CD4-positive, alpha-beta T cell treated with Interleukin-15 for 4 hours (primary cell): ENCODE measurements at regions not wholly inside any gene's neighbourhood (a gene's known extent, or its start where the extent isn't known, plus 50 kb on each side); places are given as distances from the start of the nearest gene placed in this dataset.

Experiments
- DNase-seq: peaks from one replicate; pipeline ENCODE4 v3.0.0-alpha.2; 2020; ENCODE audit warnings: low spot score

DNA sequence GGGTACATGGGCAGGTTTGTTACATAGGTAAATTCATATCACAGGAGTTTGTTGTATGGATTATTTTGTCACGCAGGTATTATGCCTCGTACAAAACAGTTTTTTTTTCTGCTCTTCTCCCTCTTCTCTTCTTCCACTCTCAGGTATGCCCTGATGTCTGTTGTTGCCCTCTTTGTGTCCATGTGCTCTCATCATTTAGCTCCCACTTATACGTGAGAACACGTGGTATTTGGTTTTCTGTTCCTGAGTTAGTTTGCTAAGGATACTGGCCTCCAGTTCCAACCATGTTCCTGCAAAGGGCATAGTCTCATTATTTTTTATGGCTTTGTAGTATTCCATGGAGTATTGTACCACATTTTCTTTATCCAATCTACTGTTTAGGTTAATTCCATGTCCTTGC lies 65.7 kb downstream of the UNC5CL start:
- DNase-seq: no peak

DNA sequence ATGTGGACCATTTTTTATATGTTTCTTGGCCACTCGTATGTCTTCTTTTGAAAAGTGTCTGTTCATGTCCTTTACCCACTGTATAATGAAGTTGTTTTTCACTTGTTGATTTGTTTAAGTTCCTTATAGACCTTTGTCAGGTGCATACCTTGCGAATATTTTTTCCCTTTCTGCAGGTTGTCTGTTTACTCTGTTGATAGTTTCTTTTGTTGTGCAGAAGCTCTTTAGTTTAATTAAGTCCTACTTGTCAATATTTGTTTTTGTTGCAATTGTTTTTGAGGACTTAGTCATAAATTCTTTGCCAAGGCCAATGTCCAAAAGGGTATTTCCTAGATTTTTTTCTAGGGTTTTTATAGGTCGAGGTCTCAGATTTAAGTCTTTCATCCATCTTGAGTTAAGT lies 66.2 kb downstream of the UNC5CL start:
- no peak for DNase-seq

DNA sequence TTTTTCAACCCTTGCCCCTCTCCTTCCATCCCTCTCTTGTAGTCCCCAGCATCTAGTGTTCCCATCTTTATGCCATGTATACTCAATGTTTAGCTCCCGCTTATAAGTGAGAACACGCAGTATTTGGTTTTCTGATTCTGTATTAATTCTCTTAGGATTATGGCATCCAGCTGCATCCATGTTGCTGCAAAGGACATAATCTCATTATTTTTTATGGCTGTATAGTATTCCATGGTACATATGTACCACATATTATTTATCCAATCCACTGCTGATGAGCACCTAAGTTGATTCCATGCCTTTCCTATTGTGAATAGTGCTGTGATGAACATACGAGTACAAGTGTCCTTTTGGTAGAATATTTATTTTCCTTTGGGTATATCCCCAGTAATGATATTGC lies 66.8 kb downstream of the UNC5CL start:
- DNase-seq: no peak

DNA sequence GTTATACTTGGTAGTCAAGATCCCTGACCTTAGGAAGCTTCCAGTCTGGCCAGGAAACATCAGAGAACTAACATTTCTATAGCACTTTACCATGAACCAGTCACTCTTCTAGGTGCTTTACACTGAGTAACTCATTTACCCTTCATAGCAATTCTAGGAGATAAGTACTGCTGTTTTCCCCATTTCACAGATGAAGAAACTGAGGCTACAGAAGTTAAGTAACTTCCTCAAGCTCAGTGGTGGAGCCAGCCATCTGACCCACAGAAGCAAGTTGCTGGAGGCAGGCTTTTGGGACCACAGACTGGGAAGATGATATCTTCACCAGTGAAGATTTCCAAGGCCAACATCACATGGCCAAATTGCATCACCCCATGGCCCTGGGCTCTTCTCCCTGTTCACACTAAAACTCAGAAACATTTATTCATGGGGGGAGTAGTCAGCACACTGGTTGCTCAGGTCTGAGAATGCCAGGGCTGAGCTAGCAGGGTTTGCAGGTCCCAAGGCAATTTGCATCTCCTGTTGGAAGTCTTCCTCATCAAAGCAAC lies 70.3 kb downstream of the UNC5CL start:
- no peak for DNase-seq

DNA sequence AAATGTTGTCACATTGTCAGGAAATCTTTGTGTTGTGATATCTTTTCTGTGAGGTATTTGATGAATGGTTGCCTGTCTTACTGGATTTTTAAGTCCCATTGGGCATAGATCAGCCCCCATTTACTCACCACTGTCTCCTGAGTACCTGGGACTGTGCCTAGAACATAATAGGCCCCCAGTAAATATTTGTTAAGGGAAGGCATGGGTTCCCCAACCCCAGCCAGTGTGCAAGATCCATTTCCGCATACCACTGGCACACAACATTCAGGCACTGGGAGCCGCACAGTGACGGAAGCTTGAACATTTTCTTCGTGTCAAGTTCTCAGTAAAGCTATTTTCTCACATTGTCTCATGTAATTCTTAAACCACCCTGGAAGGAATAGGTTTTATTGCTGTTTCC lies 72.2 kb downstream of the UNC5CL start:
- DNase-seq: no peak

DNA sequence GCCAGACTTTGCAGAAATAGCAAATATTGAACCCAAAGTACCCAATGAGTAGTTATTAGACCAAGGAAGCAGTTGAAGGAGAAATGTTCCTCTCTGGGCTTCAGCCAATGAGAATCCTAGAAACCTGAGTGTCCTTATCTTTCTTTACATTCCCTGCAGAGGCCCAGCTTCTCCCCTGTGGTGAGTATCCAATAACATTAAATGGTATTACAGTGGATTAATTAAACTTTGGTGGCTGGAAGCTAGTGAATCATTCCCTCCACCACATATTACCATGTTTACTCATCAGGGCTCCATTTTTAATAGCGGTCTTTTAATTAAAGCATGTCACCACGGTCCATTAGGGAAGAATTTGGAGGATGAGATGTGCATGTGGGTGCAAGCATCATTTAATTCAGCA lies 74.0 kb downstream of the UNC5CL start:
- DNase-seq: no peak

DNA sequence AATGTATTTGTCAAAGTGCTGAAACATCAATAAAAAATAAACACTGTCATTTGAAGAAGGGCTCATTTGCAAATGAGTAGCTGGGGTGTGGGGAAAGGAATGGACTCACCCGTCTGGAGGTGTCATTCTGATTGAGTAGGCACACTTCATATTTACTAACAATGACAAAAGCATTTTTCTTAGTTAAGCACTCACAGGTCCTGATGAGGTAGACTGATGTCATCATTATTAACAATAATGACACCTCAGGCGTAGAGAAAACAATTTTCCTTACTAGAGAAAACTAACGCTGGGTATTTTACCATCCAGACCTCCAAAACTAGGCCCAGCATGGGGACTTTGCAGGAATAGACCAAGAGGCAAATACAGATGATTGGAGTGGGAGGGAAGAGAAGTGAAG lies 76.0 kb downstream of the UNC5CL start:
- no peak for DNase-seq

DNA sequence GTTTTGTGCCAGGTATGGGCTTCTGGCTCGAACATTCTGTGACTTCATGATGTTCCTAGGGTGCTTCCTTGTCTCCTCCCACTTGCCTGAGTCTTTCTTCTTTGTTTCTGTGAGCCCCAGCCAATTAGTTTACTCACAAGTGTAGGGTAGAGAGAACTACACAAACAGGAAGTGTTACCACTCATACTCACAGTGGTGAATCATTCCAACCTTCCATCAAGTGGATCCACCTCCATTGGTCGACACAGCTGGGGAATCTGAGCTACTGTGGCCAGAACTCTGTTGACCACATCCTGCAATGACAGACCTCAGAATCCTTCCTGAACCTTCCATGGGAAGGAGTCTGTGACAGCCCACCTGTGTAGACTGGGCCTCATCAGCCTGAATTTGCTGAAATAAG lies 76.8 kb downstream of the UNC5CL start:
- no peak for DNase-seq

DNA sequence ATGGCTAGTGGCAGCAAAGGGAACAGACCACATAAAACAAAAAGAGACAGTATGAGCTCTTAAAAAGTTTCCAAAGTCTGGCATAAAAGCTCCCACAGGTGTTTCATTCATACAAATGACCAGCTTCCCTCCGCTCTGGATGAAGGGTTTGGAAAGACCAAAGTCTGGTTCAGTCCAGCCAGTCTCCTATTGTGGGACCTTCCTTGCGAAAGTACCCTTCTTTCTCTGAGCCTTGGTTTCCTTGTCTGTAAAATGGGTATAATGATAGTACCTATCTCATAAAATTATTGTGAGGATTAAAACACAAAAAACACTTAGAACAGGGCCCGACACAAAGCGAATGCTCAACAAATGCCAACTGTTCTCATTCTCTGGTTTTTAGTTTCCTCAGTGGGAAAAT lies 77.2 kb downstream of the UNC5CL start:
- DNase-seq: no peak

DNA sequence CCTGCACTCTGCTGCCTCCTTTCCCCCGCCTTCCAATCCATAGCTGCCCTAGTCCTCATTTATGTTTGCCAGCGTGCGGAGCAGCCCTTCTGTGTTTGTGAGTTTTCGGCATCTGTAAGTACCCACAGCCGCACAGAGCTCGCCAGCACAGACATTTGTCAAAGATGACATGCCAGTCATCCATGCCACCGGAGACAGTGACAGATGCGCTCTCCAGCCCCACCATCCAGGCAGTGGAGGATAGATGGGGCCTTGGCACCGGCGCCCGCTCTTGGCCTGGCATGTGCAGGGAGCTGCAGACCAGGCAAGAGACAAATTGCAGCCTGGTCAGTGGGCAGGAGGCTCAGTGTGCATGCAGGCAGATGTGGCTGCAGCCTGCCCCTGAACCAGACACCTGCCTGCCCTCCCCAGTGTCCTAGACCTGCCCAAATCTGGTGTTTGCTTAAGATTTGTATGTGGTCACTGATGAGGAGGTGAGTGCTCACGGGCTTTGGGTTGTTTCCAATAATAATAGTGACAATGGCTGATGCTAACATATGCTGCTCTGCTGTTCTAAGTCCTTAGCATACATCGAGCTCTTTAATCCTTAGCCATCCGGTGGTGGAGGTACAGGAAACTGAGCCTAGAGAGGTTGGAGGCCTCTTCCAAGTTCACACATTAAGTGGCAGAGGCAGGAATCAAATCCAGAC lies 78.1 kb downstream of the UNC5CL start:
- no peak for DNase-seq

DNA sequence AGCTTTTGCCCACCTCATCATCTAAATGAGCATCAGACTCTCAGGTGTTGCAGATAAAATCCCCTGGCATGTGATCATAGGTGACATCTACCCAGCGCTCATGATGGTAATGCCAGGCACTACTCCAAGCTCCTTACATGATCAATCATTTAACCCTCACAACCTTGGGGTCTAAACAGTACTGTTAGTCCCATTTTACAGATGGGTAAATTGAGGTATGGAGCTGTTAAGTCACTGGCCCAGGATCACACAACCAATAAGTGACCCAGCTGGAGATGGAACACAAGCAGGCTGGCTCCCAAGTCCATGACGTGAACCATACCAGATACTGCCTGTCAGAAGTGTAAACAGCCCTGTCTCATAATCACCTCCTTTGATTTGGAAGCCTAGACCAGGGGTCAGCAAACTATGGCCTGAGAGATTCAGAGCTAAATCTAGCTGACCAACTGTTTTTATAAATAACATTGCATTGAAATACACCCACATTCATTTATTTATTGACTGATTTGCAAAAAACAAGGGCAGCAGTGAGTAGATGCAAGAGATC lies 79.2 kb downstream of the UNC5CL start:
- no peak for DNase-seq

DNA sequence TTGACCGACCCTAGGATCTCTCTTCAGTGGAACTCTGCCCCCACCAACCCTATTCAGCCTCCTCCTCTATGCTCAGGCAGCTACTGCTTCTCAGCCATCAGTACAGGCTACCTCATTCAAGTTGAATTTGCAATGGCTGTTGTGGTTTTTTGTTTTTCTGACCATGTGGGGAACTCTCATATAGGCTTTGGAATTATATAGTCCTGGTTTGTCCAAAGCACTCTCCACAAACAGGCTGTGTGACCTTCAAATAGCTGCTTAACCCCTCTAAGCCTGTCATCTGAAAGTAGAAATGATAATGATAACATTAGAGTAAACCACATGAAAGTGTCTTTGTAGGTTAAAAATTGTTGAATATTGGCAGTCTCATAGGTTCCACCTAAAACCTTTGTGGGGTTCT lies 80.3 kb downstream of the UNC5CL start:
- DNase-seq: no peak

DNA sequence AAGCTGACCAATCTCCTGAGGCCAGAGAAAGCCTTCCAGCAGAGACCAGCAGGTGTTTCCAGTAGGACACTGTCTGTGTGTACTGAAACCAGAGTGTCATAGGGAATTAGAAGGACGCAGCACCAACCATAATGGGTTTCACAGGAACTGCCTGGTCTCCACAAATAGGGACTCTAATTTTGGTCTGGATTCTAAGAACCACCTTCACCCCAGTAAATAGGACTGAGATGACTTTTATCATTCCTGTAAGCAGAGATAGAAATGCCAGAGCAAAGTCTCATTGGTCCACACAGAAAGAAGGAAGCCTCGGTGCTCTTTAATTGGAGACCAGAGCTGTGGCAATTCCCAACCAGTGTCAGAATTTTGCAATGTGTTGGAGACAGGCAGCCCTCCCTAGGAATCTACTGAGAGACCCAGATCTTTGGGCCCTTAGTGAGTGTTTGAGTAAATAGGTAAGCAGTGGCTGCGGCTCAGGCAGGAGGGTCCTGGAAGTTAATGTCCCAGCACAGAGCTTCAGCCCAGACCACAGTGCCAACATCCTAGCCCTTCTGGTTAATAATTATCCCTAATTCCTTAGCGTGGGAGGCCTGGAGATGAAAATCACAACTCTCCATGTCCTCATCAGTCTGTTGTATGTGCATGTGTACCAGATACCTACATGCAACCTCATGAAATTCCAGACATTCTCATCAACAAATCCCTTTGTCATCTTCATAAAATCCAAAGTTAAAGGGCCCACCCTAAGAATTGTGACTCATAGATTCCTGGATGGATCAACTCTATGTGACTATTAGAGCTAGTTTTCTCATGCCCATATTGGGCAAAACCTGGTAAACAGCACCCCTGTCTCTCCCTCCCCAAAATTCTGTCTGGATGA lies 81.2 kb downstream of the UNC5CL start:
- no peak for DNase-seq

DNA sequence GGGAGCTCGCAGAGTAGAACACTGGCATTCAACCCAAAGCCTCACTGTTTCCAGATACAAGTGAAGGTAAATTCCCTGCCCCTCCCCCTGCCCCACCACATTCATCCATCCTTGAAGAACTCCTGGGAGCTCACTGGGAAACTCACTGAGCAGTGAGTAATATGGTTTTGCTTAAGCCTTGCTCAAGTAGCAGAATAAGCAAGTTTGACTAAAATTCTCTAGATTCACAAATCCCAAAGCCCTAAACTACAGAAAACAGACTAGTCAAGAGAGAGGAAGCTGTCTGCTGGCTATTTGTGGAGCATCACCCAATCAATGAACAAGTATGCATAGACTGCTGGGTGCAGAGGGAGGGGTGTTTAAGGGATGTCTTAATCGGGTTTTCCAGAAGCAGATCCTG lies 82.1 kb downstream of the UNC5CL start:
- DNase-seq: no peak

DNA sequence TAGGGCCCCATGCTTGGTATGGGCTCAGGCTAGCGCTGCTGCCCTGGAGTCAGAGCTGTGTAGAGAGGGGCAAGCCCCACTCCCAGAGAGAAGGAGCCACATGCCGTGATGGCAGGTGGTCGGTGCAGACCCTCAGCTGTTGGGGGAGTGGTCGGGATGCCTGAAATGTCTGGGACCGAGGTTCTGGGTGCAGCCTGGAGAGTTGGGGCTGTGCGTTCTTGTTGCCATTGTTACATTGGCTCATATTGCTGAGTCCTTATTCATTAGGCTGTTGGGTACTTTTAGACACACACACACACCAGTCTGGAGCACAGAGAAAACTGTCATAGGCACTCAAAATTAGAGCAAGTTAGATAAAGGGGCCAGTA lies 83.9 kb downstream of the UNC5CL start:
- no peak for DNase-seq

DNA sequence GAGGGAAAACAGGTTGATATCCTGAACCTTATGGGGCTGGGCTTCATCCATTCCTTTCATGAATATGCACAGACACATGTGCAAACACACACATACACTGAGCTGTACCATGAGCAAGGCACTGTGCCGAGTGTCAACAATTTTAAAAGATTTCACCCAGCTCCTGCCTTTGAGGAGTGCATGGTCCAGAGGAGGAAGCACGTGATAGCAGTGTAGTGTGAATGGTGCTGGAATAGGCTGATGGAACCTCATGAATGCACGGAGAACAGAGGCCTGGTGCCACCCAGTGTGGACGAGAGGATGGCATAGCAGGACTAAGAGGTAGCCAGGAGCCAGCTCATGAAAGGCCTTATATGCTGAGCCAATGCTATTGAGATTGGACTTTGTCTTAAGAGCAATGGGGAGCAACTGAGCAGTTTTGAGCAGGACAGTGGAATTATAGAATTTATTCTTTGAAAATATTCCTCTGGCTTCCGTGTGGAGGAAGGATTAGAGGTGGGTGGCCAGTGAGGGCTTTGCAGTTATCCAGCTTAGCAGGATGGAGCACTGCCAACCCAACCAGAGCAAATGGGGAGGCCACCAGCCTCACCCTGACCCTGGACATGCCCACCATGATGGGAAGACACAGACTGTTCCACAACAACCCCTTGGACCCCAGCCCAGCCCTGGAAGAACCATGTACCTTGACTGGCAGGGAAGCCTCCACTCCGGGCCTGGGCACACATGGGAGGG lies 84.4 kb downstream of the UNC5CL start:
- DNase-seq: no peak

DNA sequence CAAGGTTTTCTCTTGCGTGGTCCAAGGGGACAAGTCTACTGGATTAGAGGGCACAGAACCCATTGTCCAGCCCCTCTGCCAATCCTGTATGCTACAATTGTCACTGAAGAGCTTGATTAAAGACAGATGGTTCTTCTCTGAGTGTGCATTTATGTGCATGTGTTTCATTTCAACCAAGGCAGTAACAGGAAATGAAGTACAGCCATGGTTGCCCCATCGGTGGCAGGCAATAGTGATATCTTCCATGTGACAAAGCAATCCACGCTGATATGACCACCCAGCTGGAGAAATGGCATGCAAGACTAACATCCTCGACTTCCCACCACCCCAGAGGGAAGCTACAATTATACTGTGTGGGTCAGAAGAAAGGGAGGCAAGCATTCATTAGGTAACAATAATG lies 85.5 kb downstream of the UNC5CL start:
- no peak for DNase-seq

DNA sequence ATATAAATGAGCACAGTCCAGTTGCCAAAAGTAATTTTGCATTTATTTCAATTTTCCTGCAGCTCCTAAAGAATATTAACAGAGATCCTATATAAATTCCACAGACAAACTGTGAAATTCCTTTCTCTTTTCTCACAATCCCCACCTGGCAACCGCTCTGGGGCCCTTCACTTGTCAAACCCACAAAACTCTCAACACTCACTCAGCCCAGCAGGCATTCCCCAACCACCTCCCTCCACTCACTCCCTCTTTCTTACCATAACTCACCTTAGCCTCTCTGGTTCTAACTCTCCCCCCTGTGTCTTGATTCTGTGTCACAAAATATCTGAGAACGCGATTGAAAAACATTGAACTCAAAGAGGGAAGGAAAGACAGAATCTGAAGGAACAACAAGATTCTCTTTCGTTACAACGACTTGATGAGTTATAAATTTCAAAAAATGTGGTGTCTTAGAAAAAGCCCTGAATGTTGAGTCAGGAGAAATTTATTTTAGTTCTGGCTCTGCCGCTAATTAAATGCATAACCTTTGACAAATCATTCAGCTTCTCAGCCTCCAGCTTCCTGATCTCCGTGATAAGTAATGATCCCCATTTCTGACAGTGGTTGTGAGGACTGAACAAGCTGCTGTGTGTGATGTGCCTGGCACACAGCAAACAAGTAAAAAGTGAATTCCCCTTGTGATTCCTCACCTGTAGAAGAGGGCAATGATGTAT lies 87.9 kb downstream of the UNC5CL start:
- no peak for DNase-seq

DNA sequence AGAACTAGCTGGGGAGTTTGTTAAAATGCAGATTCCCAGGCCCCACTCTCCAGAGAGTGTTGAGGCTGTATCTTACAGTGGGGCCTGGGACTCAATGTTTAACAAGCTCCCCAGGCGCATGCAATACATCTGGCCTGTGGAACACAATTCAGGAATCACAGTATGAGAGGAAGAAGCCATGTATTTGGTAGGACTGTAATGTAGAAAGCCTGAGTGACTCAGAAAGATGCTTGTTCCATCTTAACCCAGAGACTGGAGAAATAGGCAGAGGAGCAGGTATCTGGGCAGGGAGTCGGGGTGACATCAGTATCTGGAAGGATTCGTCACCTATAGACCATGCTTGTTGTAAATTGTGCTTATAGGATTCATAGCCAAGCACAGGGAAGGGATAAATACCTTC lies 90.5 kb downstream of the UNC5CL start:
- DNase-seq: no peak

DNA sequence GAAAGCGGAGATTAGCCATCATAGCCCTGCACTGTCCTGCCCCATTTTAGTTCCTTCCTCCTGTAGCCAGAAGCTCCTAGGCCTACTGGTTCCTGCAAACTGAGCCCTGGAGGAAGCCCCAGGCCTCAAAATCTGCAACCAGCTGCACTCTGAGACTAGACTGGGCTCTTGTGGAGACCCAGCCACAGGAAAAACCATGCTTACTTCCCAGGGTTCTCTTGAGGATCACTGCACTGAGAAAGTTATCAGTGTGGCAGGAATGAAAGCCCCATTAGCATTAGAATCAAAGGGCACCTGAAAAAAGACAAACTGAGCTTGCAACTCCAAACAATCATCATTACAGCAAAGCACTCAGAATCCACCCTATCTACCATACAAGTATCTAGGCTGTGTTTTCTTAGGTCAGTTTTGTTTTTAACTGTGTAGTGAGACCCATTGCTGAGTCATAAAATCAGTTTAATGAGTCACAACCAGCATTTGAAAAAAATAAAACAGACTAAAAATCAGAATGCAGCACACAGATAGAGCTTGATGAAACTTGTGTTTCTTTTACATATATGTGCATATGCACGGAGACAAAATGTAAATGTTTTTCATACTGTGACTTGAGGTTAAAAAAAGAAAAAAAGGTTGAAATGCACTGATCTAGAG lies 91.0 kb downstream of the UNC5CL start:
- no peak for DNase-seq

DNA sequence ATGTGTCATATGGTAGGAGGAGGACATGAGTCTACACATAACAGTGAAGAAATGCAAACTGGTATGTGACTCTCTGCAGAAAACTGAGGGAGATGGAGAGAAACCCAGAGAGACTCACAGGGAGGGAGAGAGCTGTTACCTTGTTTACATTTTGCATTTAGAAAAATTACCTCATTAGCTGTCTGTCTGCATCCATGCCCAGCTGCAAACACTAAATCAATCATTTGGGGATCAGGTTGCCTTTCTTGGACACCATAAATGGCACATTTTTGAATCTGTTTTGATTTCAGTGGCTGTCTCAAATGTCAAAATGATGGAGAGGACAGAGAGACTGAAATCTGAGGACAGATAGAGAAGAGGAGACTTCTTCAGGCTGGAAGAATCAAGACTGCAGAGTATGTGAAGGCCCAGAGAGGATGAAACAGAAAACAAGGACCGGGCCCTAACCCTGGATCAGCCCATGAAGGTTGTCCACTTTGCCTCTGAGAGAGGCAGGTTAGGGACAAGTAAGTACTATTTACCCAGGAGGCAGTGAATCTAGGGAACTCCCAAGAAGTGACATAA lies 92.2 kb downstream of the UNC5CL start:
- no peak for DNase-seq
